DMS153 treated with DMSO at 0.1 percent for 48 hours (cell line): ENCODE measurements at regions not wholly inside any gene's neighbourhood (a gene's known extent, or its start where the extent isn't known, plus 50 kb on each side); places are given as distances from the start of the nearest gene placed in this dataset.

Source experiments
- DNase-seq: peaks from one replicate; lab custom pipeline; 2025; ENCODE audit not compliant: unreplicated experiment; lab: John Stamatoyannopoulos, UW

GRCh38 chr7:136665878-136666509, 202.5 kb upstream of the CHRM2 start:
- no peak for DNase-seq

GRCh38 chr7:136664537-136664936, 203.9 kb upstream of the CHRM2 start:
- no peak for DNase-seq

DNA sequence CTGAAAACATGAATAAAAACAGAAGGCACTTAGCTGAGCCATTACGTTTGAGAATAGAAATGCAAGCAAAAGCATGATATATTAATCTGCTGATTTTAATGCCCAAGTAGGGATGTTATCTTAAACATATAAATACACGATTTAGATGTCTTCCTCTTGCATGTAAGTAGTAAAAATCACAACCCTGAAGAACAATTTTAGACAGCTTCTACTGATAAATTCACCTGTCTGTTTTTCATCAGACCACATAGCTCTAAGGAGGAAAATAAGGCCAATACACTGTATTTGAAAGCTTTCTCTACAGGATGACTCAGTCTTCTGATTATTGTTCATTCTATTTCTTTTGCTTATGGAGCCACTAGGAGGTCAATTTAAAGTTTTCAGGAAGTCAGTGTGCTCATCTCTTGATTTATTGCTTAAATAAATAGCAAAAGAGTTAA, 210.9 kb upstream of the CHRM2 start:
- DNase-seq = no peak

- no peak for DNase-seq
Observed at GRCh38 chr7:136656516-136656915, 211.9 kb upstream of the CHRM2 start.

DNA sequence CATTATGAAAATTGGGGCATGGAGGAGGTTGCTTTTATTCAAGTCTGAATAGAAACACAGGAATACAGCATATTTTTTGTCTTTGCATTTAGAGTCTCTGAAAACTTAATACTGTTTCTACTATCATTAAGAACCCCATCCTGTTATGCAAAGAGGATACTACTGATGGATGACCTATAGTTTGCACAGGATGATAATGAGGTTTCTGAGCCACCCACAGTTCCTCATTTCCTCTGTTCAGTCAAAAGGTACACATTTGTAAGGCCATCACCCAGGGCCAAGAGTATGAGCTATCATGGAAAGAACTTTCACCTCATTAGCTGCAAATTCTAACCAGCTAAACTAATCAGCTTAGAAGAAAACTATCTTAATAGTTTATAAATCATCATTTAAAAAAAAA, 213.0 kb upstream of the CHRM2 start:
- no peak for DNase-seq

DNA sequence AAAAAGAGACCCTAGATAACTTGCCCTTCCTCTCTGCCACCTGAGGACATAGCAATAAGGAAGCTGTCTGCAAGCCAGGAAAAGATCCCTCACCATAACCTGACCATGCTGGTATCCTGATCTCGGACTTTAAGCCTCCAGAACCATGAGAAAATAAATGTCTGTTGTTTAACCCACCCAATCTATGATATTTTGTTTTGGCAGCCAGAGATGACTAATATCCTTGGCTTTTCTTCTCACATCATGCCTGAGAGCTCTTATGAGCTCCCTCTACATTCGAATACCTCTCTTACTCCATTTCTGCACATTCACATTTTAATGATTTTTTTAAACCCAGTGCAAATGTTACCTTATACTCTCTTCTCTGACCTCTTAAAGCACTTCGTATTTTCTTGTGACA, 214.0 kb upstream of the CHRM2 start:
- no peak for DNase-seq

DNA sequence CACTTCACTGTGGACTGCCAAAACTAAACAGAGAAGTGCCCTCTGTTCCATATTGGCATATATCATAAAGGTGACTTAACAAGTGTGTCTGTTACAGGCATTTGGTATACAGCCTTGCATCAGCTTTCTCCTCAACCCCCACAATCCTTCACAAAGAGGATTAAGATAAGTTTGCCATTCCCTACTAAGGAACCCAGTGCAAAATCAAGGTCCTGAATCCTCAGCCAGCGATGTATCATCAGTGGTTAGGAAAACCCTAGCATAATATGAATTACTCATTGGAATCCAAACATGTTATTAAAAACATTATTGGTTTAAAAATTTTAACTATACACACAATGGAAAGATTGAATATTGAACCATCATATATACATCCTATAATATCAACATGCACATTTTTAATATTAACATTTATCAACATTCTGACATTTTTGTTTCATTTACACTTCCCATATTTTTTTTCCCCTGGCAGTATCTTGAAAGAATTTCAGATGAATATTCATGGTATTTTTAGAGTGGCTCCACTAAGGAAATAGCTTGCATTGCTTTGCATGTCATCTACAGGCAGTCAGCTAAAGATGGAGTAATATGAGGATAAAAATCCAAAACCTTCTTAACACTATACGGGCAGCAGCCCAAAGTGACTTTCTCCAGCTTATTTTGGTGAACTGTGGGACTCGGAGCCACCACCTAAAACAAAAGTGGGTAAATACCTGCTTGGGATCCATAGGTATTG, 215.6 kb upstream of the CHRM2 start:
- no peak for DNase-seq

- DNase-seq = no peak
Observed at GRCh38 chr7:136640977-136641376, 227.5 kb upstream of the CHRM2 start.

- DNase-seq = no peak
Observed at GRCh38 chr7:136637813-136638212, 230.6 kb upstream of the CHRM2 start.

GRCh38 chr7:136635751-136636150, 232.7 kb upstream of the CHRM2 start:
- DNase-seq = no peak

DNA sequence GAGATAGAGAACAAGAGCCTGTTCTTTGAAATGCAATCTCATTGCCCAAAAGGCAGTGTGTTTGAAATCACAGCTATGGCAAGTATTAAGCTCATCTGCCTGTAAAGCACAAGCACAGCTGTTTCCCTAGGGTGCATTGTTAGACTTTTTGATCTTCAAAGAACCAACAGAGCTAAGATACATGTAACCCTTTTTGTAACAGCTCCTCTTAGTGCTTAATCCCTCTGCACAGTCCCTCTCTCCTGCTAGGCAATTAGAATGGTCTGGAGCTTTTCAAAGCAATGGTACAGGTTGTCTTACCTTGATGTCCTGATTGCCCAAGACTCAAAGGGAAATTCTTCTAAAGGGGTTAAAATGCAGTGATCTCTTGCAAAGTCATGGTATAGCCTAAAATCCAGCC, 249.6 kb upstream of the CHRM2 start:
- no peak for DNase-seq

DNA sequence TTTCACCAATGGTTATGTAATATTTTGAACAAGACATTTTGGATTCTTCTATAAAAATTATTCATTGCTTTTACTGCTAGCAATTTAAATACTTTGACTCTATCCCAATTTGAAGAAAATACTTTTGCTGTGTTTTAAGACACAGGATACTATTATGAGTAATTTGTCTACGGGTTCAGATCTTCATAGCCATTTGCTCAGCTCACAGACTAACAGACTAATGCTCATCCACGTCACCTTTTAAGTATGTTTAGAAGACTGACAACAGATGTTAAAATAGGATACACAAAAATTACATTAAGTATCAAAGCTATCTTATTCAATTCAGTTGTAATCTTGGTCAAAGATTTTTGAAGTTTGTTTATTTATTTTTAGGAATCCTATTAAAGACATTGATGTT, 251.3 kb upstream of the CHRM2 start:
- no peak for DNase-seq

- no peak for DNase-seq
Observed at GRCh38 chr7:136605532-136606329, 262.7 kb upstream of the CHRM2 start.

DNA sequence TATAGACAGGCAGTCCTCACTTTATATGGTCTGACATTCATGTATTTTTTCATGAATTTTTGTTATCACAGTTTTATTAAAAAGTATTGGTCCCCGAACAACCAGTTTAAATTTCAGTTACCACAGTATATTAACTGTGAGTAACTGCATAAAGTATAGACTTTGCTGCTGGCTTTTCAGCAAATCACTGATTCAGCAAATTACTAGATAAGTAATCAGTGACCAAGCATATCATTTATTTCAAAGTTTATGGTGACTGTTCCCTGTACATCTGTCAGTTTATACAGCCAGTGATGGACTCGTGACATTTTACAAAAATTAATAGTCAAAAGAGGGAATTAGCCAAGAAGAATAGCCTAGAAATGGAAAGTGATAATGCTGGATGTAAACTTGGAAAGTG, 266.7 kb upstream of the CHRM2 start:
- no peak for DNase-seq

DNA sequence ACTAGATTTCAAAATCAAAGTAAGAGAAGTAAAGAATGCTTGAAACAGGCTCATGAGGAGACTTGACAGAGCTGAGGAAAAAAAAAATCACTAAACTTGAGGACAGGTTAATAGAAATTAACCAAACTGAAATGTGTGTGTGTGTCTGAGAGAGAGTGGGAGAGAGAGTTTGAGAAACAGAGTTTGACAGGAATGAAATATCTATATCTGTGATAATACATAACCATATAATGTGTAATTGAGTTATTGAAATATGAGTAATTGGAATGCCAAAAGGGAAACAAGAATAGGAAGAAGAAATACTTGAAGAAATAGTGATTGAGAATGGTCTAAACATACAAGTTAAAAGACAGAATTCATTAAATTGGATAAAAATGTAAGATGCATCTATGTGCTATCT, 268.0 kb upstream of the CHRM2 start:
- DNase-seq = no peak

GRCh38 chr7:136594739-136595144, 273.7 kb upstream of the CHRM2 start:
- no peak for DNase-seq

- DNase-seq = no peak
Observed at GRCh38 chr7:136588216-136588615, 280.2 kb upstream of the CHRM2 start.

DNA sequence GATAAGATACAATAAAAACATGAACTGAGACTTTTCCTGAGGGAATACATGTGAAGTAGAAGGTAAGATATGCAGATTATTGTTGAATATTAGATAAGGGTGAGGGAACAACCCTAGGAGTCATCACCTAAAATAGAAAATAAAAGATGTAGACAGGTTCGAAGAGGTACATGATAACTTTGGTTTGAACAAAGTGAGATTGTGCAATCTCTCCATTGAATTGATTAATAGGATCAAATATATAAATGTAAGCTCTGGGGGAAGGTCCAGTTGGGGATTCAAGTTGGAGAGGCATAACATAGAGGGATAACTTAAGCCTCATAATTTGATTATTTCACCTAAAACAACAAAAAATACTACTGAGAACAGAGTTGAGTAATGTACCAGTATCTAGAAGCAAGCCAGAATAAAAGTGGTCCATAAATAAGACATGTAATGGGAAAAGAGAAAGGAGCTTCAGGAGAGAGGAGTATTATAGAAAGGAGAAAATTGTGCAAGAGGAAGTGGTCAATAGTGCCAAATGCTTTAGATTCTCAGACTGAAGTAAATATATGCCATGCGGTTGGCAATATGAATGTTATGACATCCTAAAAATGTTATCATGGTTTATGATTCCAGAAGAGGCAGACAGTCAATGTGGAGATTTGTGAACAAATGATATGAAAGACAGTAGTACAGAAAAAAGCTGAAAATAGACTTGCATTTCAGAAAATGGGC, 282.3 kb upstream of the CHRM2 start:
- no peak for DNase-seq

DNA sequence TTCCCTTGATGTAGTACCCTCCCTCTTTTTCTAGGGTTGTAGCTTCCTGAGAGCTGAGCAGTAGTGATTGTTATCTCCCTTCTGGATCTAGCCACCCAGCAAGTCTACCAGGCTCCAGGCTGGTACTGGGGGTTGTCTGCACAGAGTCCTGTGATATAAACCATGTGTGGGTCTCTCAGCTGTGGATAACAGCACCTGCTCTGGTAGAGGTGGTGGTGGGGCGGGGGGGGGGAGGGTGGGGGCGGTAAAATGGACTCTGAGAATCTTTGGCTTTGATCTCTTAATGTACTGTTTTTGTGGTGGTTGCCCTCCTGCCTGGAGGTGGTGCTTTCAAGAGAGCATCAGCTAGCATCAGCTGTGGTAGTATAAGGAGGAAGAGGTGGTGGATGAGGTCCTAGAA, 302.0 kb upstream of the CHRM2 start:
- DNase-seq = no peak

- no peak for DNase-seq
Observed at GRCh38 chr7:136555933-136556332, 312.5 kb upstream of the CHRM2 start.

- no peak for DNase-seq
Observed at GRCh38 chr7:136551618-136552017, 316.8 kb upstream of the CHRM2 start.
